Keratinocyte (primary cell): ENCODE measurements at regions not wholly inside any gene's neighbourhood (a gene's known extent, or its start where the extent isn't known, plus 50 kb on each side); places are given as distances from the start of the nearest gene placed in this dataset.

Source experiments
- EZH2 ChIP-seq: IDR thresholded peaks from one replicate; pipeline ENCODE4 v1.6.1; 2012; ENCODE audit warnings: inconsistent platforms, mild to moderate bottlenecking, low read length, moderate library complexity
- TF ChIP-seq, protein P1 (sequence below), 3 experiments: IDR thresholded peaks in 1 of 3; conservative IDR thresholded peaks in 1 of 3; optimal IDR thresholded peaks in 1 of 3; 2 replicates in 2 of 3; 3 replicates in 1 of 3; pipeline versions ENCODE3 to v1.5.1; 2011; ENCODE audit warnings: low read length in 3 of 3, mild to moderate bottlenecking in 3 of 3, moderate library complexity in 2 of 3, control low read depth in 1 of 3, inconsistent platforms in 1 of 3; ENCODE audit not compliant: insufficient read depth in 2 of 3; ENCODE audit errors: extremely low read depth in 1 of 3

DNA sequence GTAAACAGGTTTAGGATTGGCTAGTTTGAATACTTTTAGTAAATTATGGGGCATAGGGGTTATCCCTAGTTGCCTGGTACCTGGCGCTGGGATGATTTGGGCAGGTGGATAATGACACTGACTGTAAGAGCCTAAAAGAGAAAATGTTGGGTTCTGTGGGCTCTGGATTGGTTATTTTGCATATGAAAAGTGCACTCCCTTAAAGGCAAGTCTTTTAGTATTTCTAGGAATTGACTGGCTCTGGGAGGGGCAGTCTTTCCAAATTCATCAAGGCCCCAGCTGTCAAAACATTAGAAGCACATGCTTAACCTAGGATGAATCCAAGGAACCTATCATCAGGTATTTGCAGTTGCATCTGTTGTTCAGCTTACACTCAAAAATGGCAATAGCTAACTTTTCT lies 454.6 kb upstream of the SORCS1 start:
- TF ChIP-seq, protein P1, sequence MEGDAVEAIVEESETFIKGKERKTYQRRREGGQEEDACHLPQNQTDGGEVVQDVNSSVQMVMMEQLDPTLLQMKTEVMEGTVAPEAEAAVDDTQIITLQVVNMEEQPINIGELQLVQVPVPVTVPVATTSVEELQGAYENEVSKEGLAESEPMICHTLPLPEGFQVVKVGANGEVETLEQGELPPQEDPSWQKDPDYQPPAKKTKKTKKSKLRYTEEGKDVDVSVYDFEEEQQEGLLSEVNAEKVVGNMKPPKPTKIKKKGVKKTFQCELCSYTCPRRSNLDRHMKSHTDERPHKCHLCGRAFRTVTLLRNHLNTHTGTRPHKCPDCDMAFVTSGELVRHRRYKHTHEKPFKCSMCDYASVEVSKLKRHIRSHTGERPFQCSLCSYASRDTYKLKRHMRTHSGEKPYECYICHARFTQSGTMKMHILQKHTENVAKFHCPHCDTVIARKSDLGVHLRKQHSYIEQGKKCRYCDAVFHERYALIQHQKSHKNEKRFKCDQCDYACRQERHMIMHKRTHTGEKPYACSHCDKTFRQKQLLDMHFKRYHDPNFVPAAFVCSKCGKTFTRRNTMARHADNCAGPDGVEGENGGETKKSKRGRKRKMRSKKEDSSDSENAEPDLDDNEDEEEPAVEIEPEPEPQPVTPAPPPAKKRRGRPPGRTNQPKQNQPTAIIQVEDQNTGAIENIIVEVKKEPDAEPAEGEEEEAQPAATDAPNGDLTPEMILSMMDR (optimal IDR thresholded peaks at IDR 0.05 in 1 of 3, IDR thresholded peaks at IDR 0.05 in 1 of 3, conservative IDR thresholded peaks at IDR 0.05 in 1 of 3; ENCODE audit: extremely low read depth in 1 of 3, insufficient read depth in 2 of 3, low read length in 3 of 3): no peak
- TF ChIP-seq EZH2: no peak
